SK-N-MC (cell line): ENCODE measurements at regions not wholly inside any gene's neighbourhood (a gene's known extent, or its start where the extent isn't known, plus 50 kb on each side); places are given as distances from the start of the nearest gene placed in this dataset.

ENCODE experiments used
- EZH2 ChIP-seq: fragments of 200-600 bp; sonication (generic); IDR thresholded peaks from one replicate; pipeline ENCODE4 v1.6.1; 2017; ENCODE audit warnings: antibody characterized with exemption
- FOXP2 ChIP-seq: optimal IDR thresholded peaks from 2 replicates; pipeline ENCODE3; 2011; ENCODE audit warnings: mild to moderate bottlenecking, moderate library complexity; ENCODE audit not compliant: insufficient read depth; ENCODE audit errors: extremely low read length, control extremely low read depth
- POLR2AphosphoS5 ChIP-seq: IDR thresholded peaks from 2 replicates; pipeline ENCODE4 v1.6.1; 2012; ENCODE audit warnings: mild to moderate bottlenecking, low read depth, low read length, borderline replicate concordance

GRCh38 chr2:7094231-7094741 is 177.1 kb downstream of the RNF144A start:
- no peak for TF ChIP-seq EZH2
- TF ChIP-seq POLR2AphosphoS5: no peak
- TF ChIP-seq FOXP2: no peak
